K562 (cell line): ENCODE measurements at regions not wholly inside any gene's neighbourhood (a gene's known extent, or its start where the extent isn't known, plus 50 kb on each side); places are given as distances from the start of the nearest gene placed in this dataset.

Experiments used
- ARID1B ChIP-seq: fragments of 450-650 bp; IDR thresholded peaks from 2 replicates; pipeline ENCODE4 v1.6.1; 2016; ENCODE audit warnings: antibody characterized with exemption, mild to moderate bottlenecking, inconsistent platforms
- JUNB ChIP-seq: fragments of 450-650 bp; formaldehyde crosslinking; conservative IDR thresholded peaks from 2 replicates; pipeline ENCODE4 v1.4.0; 2020; ENCODE audit warnings: mild to moderate bottlenecking
- MAFK ChIP-seq: IDR thresholded peaks from 2 replicates; pipeline ENCODE4 v1.6.1; 2011; ENCODE audit warnings: low read length, improper control_type of control experiment

DNA sequence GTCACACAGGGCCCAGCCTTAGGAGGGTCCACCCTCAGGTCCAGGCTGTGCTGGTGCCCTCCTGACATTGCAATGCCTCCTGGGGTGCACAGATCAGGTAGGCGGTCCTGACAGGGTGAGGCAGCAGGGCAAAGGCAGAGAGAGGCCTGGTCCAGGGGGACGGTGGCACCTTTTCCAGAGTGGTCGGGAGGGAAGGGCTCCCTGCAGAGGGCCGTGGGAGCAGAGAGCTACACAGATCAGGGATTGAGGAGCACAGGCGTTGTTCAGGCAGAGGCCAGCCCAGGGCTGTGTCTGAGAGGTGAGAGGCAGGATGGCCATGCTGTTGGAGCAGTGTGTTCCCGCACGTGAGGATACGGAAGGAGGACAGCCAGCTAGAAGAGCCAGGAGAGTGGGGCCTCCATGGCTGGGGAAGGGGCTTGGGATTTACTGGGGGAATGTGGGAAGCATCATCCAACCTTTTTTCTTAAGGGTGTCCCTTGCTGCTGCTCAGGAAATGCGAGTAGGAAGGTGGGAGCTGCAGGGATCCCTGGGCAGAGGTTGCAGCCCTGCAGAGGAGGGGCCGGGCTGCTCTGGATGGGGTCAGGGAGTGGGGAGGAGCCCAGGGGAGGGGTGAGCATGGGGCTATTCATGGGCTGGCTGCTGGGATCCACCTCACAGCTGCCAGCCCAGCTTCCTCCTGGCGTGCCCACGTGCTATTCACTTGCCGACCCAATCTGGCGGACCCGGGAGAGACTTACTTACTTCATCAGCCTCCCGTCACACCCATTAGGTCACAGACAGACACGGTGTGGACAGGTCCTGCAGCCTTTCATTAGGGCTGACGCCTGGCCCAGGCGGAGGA is 1516.4 kb downstream of the TBC1D22A start:
- TF ChIP-seq JUNB (no peak), MAFK (no peak), ARID1B (no peak)
